RCC 7860 (cell line): ENCODE measurements at regions not wholly inside any gene's neighbourhood (a gene's known extent, or its start where the extent isn't known, plus 50 kb on each side); places are given as distances from the start of the nearest gene placed in this dataset.
"Not testable (repeated sequence)": the region's sequence is repeated elsewhere in the genome, so short reads cannot be mapped to it uniquely, and the experiment has no call there.

ENCODE experiments used
- DNase-seq: peaks from one replicate; pipeline ENCODE4 v3.0.0-alpha.2; 2015; ENCODE audit warnings: low spot score
- FAIRE-seq: peaks from 2 replicates; lab custom pipeline; 2012; peaks lifted over from hg19 to GRCh38; lab: Jason Lieb, UNC

DNA sequence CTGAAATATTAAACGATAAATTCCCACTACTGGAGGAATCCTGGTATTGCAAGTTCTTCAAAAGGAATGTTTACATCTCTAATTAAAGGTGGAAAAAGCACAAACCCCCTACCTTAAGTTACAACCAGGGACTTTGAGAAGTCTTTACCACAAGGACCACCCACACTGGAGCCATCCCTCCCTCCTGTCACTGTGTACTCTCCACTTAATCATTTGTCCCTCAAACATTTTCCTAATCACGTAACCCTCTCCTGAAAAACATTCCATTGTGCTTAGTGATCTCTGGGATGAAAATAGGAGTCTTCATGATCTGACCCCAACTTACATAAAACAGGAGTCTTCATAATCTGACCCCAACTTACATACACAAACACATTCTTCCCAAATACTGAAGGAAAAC lies 85.7 kb downstream of the SUCLG1 start:
- DNase-seq: no peak
- FAIRE-seq: no peak

- FAIRE-seq (no peak), DNase-seq (no peak)
Measured at GRCh38 chr2:84362541-84362940, 96.5 kb downstream of the SUCLG1 start.

DNA sequence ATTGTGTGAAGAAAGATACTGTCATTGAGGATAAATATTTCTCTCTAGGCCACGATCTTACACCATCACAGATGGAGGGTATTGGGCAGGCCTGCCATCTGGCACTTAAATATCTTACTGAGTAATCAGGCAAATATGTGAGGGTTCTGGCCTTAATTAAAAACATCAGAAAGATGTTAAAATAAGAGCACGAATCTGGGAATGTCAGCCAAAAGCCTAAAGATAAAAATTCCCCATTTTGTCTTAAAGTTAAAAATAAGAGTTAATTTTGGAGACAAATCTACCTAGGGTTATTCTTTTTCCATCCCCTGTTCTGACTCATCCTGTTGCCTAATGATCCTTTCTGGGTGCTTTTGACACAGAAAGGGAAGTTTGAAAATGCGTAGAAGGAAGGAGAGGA lies 121.0 kb downstream of the SUCLG1 start:
- DNase-seq (no peak), FAIRE-seq (no peak)

DNA sequence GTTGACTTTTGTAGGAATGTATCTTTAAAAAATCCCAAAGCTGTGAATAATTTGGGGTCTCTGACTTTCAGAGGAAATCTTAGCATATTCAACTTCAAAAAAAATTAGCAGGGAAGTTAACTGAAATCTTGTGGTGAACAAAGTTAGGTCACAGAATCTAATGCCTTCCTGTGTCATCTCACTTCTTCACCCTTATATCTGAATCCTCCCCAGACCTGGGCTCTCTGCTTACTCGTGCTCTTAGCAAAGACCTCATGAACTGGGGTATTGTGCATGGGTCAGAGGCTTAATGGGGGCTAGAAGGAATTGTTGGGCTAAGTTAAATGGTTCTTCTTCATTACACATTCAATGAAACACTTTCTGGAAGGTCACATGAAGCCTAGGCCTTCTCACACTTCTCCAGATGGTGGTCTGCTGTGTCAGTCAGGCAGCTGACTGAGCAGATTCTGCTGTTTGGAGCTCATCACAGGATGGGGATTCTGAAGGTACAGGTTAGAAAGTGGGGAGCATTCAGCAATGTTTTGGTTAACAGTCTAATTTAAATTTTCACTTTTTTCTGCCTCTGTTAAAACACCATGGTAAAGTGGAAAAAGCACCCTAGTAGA lies 131.3 kb downstream of the SUCLG1 start:
- no peak for FAIRE-seq

DNA sequence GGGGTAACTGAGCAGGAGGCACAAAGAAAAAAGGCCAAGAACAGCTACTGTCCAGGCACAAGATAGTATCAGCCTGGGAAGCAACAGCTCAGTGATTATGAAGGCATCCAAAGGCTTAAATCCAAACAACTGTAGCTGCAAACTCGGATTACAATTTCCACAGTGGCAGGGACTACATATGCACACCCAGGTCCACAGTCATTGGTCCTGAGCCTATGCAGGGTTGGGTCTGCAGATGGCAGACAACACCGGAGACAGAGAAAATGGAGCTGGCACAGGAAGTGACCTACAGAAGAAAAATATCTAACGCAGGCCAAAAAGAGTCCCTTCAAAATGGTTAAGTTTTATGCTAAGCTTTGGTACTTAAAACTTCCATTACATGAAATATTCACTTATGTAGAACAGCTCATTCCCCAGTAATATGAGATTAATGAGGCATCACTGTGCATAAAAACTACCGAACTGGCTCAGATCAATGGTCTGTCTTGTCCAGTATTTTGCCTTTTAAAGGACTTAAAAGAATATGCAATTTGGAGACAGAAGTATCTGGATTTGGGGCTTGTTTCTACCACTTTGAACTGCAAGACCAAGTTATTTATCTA lies 132.1 kb downstream of the SUCLG1 start:
- FAIRE-seq (no peak), DNase-seq (no peak)

More for the DNA sequence above, 131.3 kb downstream of the SUCLG1 start:
- no peak for DNase-seq

- DNase-seq: no peak
- no peak for FAIRE-seq
Measured at GRCh38 chr2:84323890-84324289, 135.2 kb downstream of the SUCLG1 start.

DNA sequence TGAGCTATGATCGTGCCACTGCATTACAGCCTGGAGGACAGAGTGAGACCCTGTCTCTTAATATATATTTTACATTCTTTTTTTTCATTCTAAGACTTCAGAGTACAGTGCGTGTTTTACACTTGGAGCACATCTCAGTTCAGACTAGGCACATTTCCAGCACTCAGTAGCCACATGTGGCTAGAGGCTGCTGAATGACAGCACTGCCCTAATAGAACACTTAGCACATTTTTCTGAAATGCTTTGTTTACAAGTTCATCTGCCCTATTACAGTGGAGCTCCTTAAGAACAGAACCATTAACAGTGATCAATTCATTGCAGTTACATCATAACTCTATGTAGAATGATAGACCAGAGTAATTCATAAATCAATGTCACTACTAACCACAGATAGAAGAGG lies 138.1 kb downstream of the SUCLG1 start:
- FAIRE-seq (no peak), DNase-seq (no peak)

DNA sequence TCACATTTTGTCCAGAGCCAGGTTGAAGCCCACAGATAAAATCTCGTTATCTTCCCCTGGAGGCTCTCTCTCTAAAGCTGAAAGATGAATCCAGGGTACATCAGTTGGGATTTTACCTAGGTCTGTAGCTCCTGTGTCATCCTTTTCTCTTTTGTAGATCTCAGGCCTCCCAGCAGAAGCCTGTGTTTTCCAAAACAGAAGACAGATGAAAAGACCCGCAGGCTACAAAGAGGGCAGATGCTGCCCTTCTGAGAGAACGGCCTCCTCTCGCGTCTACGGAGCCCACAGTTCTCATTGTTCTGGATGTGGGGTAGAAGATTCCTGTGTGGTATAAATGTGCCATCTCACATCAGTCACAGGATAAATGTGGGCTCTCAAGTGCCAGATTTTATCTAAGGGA lies 139.5 kb downstream of the SUCLG1 start:
- DNase-seq (no peak), FAIRE-seq (no peak)

GRCh38 chr2:84317135-84317534 lies 141.9 kb downstream of the SUCLG1 start:
- FAIRE-seq (no peak), DNase-seq (no peak)

- peak; percentile 55 for DNase-seq
- peak; percentile 28 for FAIRE-seq
Measured at GRCh38 chr2:84314901-84315330, 144.2 kb downstream of the SUCLG1 start.

GRCh38 chr2:84314250-84314649 lies 144.8 kb downstream of the SUCLG1 start:
- DNase-seq (no peak), FAIRE-seq (no peak)

DNA sequence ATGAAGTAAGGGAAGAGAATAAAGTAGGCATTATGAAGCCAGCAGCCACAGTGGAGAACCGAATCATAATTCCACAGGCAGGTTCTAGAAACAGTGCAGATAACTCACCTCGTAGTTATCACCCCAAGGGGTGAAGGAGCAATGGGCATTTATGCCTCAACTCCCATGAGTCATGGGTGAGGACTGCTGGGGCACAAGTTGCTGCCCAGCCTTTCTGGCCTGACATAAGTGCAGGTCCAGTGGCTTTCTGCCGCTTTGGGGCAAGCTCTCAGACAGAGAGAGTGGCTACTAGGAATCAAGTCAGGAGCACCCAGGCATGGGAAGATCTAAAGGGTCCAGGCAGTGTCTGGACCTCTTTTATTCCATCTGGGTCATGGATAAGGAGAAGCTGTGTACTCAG lies 149.8 kb downstream of the SUCLG1 start:
- DNase-seq (no peak), FAIRE-seq (no peak)

DNA sequence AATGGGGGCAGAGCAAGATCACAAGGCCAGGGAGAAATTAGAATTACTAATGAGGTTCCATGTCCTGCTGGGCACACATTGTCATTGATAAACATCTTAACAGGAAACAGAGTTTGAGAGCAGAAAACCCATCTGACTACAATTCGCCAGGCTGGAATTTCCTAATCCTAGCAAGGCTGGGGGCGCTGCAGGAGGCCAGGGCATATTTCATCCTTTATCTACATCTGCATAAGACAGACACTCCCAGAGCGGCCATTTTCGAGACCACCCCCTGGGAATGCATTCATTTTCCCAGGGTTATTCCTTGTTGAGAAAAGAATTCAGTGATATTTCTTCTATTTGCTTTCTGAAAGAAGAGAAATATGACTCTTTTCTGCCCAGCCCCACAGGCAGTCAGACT lies 152.7 kb downstream of the SUCLG1 start:
- no peak for FAIRE-seq
- DNase-seq: no peak

DNA sequence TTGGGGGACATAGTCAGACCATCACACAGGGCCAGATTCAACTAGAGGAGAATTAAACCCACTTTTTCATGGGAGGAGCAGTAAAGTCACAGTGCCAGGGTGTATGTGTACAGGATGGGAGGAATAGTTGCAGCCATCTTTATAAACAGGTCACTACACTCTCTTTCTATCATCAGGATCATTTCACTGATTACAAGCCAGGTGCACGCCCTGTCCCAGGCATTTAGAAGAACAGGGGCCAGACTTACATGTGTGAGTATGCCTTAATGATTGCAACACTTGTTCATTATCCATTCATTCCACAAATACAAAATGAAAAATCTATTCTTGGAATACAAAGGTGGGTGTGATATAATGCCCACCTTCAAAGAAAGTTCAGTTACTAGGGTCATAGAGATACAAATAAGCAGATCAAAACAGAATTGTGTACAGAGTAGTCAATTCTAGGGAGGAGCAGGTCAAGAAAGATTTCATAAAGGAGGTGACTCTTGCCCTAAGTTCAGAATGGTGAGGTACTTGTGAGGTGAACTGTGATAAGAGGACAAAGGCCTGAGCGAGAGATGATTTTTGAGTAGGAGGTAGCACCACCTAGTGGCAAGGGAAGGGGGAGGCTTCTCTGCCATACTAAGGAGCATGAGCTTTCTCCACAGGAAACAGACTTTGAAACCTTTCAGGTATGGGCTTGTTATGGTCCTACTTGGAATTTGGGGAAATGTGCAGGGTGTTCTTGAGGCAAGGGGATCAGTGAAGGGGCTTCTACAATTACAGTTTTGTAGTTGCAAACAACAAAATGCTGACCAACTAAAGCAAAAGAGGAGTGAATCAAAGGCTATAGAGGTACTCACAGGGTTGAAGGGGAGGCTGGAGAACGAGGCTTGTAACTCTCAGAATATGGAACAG lies 156.3 kb downstream of the SUCLG1 start:
- peak; percentile 21 for DNase-seq
- no peak for FAIRE-seq

GRCh38 chr2:84301717-84302116 lies 157.4 kb downstream of the SUCLG1 start:
- FAIRE-seq (no peak), DNase-seq (no peak)

- DNase-seq: no peak
- FAIRE-seq: no peak
Measured at GRCh38 chr2:84300696-84301029, 158.4 kb downstream of the SUCLG1 start.

DNA sequence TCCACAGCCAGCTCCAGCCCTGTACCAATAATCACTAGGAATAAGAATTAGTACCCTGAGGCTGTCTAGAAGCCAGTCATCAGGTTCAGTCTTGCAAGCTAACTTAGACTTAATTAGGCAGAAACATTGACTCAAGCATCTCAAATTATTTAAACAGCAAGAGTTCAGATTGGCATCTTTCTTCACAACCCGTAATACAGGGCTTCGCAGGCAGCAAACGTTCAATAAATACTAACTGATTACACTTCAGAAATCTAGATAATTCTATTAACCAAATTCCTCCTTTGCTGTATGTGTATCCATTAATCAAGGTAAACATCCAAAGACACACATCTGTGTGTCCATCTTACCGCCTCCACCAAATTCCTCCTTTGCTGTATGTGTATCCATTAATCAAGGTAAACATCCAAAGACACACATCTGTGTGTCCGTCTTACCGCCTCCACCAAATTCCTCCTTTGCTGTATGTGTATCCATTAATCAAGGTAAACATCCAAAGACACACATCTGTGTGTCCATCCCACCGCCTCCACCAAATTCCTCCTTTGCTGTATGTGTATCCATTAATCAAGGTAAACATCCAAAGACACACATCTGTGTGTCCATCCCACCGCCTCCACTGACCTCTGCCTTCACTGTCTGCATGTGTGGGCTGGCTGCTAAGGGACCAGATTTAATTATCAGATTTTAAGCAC lies 158.9 kb downstream of the SUCLG1 start:
- not testable (repeated sequence) for DNase-seq, FAIRE-seq

GRCh38 chr2:84299211-84299775 lies 159.8 kb downstream of the SUCLG1 start:
- FAIRE-seq (no peak), DNase-seq (no peak)

DNA sequence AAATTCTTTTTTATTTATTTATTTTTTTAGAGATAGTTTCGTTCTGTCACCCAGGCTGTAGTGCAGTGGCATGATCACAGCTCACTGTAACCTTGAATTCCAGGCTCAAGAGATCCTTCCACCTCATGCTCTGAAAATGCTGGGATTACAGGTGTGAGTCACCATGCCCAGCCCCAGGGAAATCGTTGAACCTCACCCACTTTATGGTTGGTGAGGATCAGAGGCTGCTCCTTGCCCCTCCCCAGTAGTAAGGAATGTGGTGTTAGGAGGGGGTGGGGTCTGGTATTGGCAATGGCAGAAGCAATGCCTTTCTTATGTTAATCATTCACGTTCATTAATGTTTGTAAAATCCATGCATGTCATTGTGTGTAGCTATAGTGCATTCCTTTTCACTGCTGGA lies 161.9 kb downstream of the SUCLG1 start:
- DNase-seq (peak; percentile 50), FAIRE-seq (no peak)

- DNase-seq (no peak), FAIRE-seq (no peak)
Measured at GRCh38 chr2:84293791-84294380, 165.2 kb downstream of the SUCLG1 start.

DNA sequence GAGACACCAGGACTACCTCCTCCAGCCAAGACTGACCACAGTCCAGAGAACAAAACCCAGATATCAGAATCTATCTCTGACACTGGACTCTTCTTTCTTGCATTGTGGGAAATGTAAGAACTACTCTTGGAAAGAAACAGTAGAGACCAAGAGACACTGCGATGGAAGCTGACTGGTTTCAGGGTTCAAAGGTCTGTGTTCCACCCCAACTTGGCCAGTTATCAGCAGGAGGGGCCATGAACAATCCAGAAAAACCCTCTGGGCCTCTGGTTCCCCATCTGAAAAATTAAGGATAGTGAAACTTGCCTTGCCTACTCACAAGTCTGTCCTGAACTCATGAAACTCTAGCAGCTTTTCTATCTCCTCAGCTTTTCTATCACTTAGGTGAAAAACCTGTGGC lies 166.5 kb downstream of the SUCLG1 start:
- FAIRE-seq (no peak), DNase-seq (no peak)
